ENCODE measurements at regions not wholly inside any gene's neighbourhood (a gene's known extent, or its start where the extent isn't known, plus 50 kb on each side); places are given as distances from the start of the nearest gene placed in this dataset.

GRCh38 chr16:79995315-79995714 is 394.8 kb upstream of the MAF start:
- intact Hi-C loops (cut with micrococcal nuclease; ENCODE audit: unreplicated experiment), result no loop called here

GRCh38 chr16:79994418-79994817 is 393.9 kb upstream of the MAF start:
- TF ChIP-seq CTCF (conservative IDR thresholded peaks at IDR 0.05; ENCODE audit: low read depth, low read length), result no peak
- TF ChIP-seq EZH2 (IDR thresholded peaks at IDR 0.05; ENCODE audit: borderline replicate concordance, low read depth, low read length, poor library complexity, severe bottlenecking), result no peak
- H3K4me3 ChIP-seq (ENCODE audit: low read depth, low read length, poor library complexity, severe bottlenecking), result no peak overlapping the region

More at GRCh38 chr16:79995315-79995714, 394.8 kb upstream of the MAF start:
- no peak overlapping the region for H3K27ac ChIP-seq (ENCODE audit: low read depth, low read length, poor library complexity, severe bottlenecking)
- TF ChIP-seq EZH2 (IDR thresholded peaks at IDR 0.05; ENCODE audit: borderline replicate concordance, low read depth, low read length, poor library complexity, severe bottlenecking) (no peak), CTCF (conservative IDR thresholded peaks at IDR 0.05; ENCODE audit: low read depth, low read length) (no peak)
- DNase-seq (ENCODE audit: low spot score), result no peak
- H3K36me3 ChIP-seq (ENCODE audit: insufficient read depth, low read length, poor library complexity, severe bottlenecking), result no peaks in the 10 kb centered on the region
- POLR2A ChIA-PET (ENCODE audit: low non-redundant PET), result no interaction called here
- CTCF ChIA-PET, result no interaction called here
- no TSS peak for BruUV-seq (replicated peaks)
- no peak overlapping the region for H3K4me3 ChIP-seq (ENCODE audit: low read depth, low read length, poor library complexity, severe bottlenecking)
- H3K9me3 ChIP-seq (ENCODE audit: low read depth, low read length, poor library complexity, severe bottlenecking), result no peaks in the 10 kb centered on the region
- H3K4me1 ChIP-seq (ENCODE audit: insufficient read depth, low read length, poor library complexity, severe bottlenecking), result no peaks in the 10 kb centered on the region
- H3K27me3 ChIP-seq (replicated peaks; ENCODE audit: insufficient read depth, low read depth, low read length, poor library complexity), result no peaks in the 10 kb centered on the region

GRCh38 chr16:79993629-79994209 is 393.2 kb upstream of the MAF start:
- no peak for TF ChIP-seq CTCF (conservative IDR thresholded peaks at IDR 0.05; ENCODE audit: low read depth, low read length)
- no peak for TF ChIP-seq EZH2 (IDR thresholded peaks at IDR 0.05; ENCODE audit: borderline replicate concordance, low read depth, low read length, poor library complexity, severe bottlenecking)
- CTCF ChIA-PET, result no interaction called here

More at GRCh38 chr16:79994418-79994817, 393.9 kb upstream of the MAF start:
- BruUV-seq (replicated peaks), result no TSS peak
- no peak for DNase-seq (ENCODE audit: low spot score)
- no peaks in the 10 kb centered on the region for H3K4me1 ChIP-seq (ENCODE audit: insufficient read depth, low read length, poor library complexity, severe bottlenecking)
- H3K27me3 ChIP-seq (replicated peaks; ENCODE audit: insufficient read depth, low read depth, low read length, poor library complexity), result no peaks in the 10 kb centered on the region
- H3K27ac ChIP-seq (ENCODE audit: low read depth, low read length, poor library complexity, severe bottlenecking), result no peak overlapping the region
- no peaks in the 10 kb centered on the region for H3K36me3 ChIP-seq (ENCODE audit: insufficient read depth, low read length, poor library complexity, severe bottlenecking)
- H3K9me3 ChIP-seq (ENCODE audit: low read depth, low read length, poor library complexity, severe bottlenecking), result no peaks in the 10 kb centered on the region
- ChIA-PET CTCF (interaction anchor here (0.7 kb wide), 1 partner anchor 12 kb away, joined by 3 read pairs; no protein-coding TSS in a partner anchor), POLR2A (ENCODE audit: low non-redundant PET) (no interaction called here)
- intact Hi-C loops (cut with micrococcal nuclease; ENCODE audit: unreplicated experiment), result no loop called here

More at GRCh38 chr16:79993629-79994209, 393.2 kb upstream of the MAF start:
- no peaks in the 10 kb centered on the region for H3K9me3 ChIP-seq (ENCODE audit: low read depth, low read length, poor library complexity, severe bottlenecking)
- H3K27me3 ChIP-seq (replicated peaks; ENCODE audit: insufficient read depth, low read depth, low read length, poor library complexity), result no peaks in the 10 kb centered on the region
- BruUV-seq (replicated peaks), result no TSS peak
- H3K4me3 ChIP-seq (ENCODE audit: low read depth, low read length, poor library complexity, severe bottlenecking), result no peak overlapping the region
- no peaks in the 10 kb centered on the region for H3K4me1 ChIP-seq (ENCODE audit: insufficient read depth, low read length, poor library complexity, severe bottlenecking)
- POLR2A ChIA-PET (ENCODE audit: low non-redundant PET), result no interaction called here
- intact Hi-C loops (cut with micrococcal nuclease; ENCODE audit: unreplicated experiment), result no loop called here
- no peak overlapping the region for H3K27ac ChIP-seq (ENCODE audit: low read depth, low read length, poor library complexity, severe bottlenecking)
- H3K36me3 ChIP-seq (ENCODE audit: insufficient read depth, low read length, poor library complexity, severe bottlenecking), result no peaks in the 10 kb centered on the region
- DNase-seq (ENCODE audit: low spot score), result no peak
